GM04504 (cell line): ENCODE measurements at regions not wholly inside any gene's neighbourhood (a gene's known extent, or its start where the extent isn't known, plus 50 kb on each side); places are given as distances from the start of the nearest gene placed in this dataset.

ENCODE experiments used
- DNase-seq: peaks from one replicate; pipeline ENCODE4 v3.0.0-alpha.2; 2012; ENCODE audit warnings: low read depth

DNA sequence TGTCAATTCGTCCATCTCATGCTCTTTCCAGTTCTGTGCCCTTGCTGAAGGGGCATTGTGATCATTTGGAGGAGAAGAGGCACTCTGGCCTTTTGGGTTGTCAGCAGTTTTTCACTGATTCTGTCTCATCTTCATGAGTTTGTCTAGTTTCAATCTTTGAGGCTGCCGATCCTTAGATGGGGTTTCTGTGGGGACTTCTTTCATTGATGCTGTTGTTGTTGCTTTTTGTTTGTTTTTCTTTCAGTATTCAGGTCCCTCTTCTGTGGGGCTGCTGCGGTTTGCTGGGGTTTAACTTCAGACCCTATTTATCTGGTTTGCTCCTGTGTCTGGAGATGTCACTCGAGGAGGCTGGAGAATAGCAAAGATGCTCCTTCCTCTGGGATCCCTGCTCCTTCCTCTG lies 224.3 kb downstream of the JRKL start:
- DNase-seq = no peak

DNA sequence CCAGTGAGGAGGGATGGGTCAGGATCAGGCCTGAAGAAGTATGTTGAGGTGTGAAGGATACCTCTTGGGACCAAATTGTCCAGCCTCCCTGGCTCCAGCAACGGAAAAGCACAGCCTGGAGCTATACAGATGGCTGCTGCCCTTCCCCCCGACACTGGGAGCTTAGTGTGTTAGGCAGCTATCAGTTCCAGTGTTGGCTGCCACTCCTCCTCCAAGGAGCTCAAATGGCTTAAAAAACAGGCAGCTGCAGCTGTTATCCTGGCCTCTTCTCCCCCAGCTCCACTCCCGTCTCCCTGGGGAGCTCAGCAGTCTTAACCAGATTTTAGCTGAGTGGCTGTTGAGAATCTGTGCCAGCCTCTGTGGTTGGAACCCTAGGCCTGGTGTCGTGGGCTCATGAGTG lies 225.0 kb downstream of the JRKL start:
- DNase-seq = no peak

DNA sequence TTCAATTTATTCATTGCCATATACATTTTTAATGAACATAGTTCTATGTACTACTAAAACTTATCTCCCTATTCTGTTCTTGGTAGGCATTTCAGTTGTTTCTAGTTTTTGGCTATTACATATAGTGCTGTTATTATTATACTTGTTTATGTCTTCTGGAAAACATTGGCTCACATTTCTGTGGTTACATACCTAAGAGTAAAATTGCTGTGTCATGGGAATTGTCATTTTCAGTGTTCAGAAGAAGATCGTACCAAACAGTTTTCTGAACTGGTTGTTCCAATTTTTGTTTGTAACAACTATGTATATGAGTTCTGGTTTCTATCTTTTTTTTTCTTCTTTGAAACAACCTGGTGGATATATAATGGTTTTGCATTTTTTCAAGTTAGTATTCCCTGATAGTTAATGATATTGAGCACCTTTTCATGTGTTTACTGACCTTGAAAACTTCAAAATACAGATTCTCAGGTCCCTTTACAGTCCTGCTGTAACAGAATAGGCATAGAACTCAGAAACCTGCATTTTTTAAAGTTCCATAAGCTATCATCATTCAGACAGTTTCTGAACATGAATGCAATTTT lies 230.7 kb downstream of the JRKL start:
- no peak for DNase-seq

DNA sequence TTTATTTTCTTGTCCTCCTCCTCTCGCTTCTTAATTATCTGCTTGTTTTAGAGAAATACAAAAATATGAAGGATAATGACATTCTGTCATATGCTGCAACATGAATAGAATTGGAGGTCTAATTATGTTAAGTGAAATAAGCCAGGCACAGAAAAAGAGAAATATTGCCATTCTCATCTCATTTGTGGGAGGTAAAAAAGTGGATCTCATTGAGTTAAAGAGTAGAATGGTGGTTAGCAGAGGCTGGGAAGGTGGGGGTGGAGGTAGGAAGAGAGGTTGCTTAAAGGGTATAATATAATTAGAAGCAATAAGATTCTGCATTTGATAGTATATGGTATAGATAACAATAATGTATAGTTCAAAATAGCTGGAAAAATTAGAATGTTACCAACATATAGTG lies 231.3 kb downstream of the JRKL start:
- DNase-seq = no peak

- DNase-seq = no peak
Observed at GRCh38 chr11:96622026-96622634, 232.3 kb downstream of the JRKL start.

GRCh38 chr11:96624126-96624525 lies 234.3 kb downstream of the JRKL start:
- DNase-seq = no peak

- DNase-seq = no peak
Observed at GRCh38 chr11:96627376-96627775, 237.6 kb downstream of the JRKL start.

- no peak for DNase-seq
Observed at GRCh38 chr11:96635655-96636054, 245.8 kb downstream of the JRKL start.

DNA sequence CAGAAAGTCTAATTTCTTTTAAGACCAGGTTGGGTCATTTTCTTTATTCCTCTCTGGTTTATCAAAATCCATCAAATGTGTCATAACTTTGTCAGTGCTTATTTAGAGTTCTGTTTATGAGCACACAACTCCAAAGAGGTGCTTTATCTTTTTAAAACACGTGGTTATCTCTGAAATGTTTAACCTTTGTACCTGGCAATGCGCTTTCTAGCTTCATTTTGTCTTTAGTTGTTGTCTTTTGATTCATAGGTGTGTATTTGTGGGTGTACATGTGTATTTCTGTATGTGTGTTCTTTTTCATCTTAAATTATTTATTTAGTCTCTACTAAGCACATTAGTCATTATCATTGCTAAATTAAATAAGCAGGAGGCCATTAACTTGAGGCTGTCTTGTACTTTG lies 251.4 kb downstream of the JRKL start:
- no peak for DNase-seq

GRCh38 chr11:96642583-96642982 lies 252.8 kb downstream of the JRKL start:
- no peak for DNase-seq

DNA sequence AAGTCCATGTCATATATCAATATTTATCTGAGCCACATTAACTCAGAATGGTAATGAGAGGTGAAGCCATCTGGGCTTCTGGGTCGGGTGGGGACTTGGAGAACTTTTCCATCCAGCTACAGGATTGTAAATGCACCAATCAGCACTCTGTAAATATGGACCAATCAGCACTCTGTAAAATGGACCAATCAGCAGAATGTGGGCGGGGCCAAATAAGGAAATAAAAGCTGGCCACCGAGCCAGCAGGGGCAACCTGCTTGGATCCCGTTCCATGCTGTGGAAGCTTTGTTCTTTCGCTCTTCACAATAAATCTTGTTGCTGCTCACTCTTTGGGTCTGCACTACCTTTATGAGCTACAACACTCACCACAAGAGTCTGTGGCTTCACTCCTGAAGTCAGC lies 253.4 kb downstream of the JRKL start:
- no peak for DNase-seq

- DNase-seq = no peak
Observed at GRCh38 chr11:96647621-96648020, 257.8 kb downstream of the JRKL start.

DNA sequence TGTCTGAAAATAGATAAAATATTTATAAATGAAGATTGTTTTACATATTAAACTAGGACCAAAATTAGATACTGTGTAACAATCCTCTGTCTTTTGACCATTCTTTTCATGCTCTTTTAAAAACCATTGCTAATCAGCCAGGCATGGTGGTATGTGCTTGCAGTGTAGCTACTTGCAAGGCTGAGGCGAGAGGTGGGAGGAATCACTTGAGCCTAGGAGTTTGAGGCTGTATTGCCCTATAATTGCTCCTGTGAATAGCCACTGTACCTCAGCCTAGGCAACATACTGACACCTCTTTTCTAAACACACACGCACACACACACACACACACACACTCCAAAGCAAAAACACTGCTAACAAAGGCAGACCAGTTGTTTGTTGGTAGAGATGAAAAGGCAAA lies 259.2 kb downstream of the JRKL start:
- no peak for DNase-seq

- DNase-seq = no peak
Observed at GRCh38 chr11:96652516-96652915, 262.7 kb downstream of the JRKL start.

- no peak for DNase-seq
Observed at GRCh38 chr11:96655474-96655873, 265.7 kb downstream of the JRKL start.

DNA sequence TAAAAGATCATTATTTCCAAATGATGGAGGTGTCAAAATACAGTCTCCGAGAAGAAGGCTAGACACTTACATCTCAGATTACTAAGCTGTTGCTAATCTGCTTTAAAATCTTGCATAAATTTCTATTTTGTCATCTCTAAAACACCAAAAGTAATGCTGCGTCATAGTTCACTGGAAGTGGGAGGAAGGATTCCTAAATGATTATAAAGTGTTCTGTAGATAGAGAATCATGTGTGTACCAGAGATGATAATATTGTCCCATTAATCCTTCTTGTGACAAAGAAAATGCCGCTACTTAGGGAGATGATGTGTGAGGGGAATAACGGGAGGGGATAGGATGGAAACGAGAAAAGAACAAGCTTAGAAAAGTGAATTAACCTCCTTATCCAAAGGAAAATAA lies 268.6 kb downstream of the JRKL start:
- DNase-seq = no peak

DNA sequence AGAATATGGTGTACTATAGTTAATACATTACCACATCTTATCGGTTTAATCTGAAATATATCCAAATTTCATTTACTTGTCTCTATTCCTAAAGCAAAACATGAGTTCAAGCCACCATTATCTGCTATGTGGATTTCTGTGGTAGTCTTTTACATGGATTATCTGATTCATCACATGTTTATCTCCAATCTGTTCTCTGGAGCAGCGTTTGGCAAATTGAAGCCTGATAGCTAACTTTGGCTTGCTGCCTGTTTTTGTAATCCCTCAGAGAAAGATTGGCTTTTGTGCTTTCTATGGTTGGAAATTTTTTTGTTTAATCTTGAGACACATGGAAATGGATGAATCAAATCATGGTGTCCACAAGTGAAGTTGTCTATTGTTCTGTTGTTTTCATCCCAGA lies 274.3 kb downstream of the JRKL start:
- no peak for DNase-seq

DNA sequence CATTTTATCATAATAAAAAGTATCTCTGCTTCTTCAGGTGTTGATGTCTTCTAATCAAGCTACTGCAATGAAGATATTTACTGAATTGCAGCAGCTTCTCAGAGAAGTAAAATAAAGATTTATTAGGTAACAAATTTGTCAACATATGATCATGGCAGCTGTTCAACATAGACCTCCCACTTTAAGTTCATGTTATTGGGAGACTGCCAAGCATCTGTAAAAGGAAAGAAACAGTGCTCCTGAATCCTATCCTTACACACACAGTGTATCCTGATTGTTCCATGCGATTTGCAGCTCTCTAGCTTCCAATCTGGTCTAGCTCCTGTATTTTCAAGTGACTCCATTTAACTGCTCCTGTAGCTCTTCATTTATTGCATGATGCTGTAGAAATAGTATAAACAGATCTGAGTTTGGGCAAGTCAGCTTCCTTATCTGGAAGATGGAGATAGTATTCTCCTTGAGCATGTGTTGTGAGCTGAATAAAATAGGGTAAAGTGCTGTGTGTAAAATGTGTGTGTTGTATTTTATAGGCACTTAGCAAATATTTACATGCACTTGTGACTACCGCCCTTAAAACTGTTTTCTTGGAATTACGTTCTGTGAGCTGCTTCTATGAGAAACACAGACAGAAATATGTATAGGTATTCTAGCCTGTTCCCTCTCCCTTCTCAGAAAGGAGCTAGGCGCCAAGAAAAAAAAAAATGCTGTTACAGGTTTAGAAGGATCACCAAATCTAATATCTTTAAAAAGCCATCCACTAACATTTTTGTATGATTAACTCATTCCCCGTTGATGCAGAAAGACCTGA lies 290.6 kb downstream of the JRKL start:
- DNase-seq = no peak

GRCh38 chr11:96681019-96681716 lies 291.4 kb downstream of the JRKL start:
- DNase-seq = no peak

GRCh38 chr11:96694338-96694737 lies 304.5 kb downstream of the JRKL start:
- no peak for DNase-seq

GRCh38 chr11:96696731-96697130 lies 306.9 kb downstream of the JRKL start:
- no peak for DNase-seq

- DNase-seq = no peak
Observed at GRCh38 chr11:96697466-96697865, 307.7 kb downstream of the JRKL start.

DNA sequence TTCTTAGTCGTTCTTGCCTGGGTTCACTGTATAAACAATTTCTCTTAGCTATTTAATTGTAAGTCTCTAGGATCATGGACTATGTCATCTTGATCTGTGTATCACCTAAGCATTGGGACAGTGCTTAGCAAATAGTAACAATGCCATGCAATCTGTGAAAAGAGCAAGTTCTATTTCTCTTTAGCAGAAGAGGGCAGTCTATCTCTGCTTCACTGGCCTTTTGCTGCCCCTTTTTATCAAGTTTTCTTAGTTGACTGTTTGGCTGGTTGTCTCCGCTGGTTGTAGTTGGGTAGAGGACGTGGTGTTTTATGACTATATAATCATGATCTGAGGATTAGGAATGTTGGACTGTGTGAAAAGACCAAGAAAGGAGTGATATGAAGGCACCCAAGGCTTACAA lies 315.0 kb downstream of the JRKL start:
- DNase-seq = no peak
